GM19455 (cell line): ENCODE measurements at regions not wholly inside any gene's neighbourhood (a gene's known extent, or its start where the extent isn't known, plus 50 kb on each side); places are given as distances from the start of the nearest gene placed in this dataset.
A peak's percentile ranks its signal among the peaks of the same experiment; 100 is the strongest.
"Not testable (repeated sequence)": the region's sequence is repeated elsewhere in the genome, so short reads cannot be mapped to it uniquely, and the experiment has no call there.

Experiments
- ATAC-seq: cut with Tn5 transposase; IDR thresholded peaks from one replicate; pipeline ENCODE4 v1.9.1; 2021; ENCODE audit not compliant: unreplicated experiment

- no peak for ATAC-seq
These were observed 103.6 kb upstream of the EDEM3 start for GRCh38 chr1:184858288-184858687.

GRCh38 chr1:184854496-184855140, 100.0 kb upstream of the EDEM3 start:
- ATAC-seq, result no peak

DNA sequence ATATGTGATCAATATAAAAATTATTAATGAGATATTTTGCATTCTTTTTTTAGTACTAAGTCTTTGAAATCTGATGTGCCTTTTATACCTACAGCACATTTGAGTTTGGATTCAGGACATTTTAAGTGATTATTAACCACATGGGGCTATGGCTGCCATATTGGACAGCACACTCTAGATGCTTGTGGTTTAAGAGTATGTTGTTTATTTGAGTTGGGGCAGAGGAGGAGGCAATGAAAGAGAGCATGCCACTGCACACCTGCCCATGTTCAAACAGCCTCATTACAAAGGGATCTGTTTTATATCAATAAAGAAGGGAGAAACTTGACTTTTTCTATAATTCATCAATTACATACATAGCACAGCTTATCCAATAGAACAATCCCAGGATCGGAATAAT, 99.4 kb upstream of the EDEM3 start:
- no peak for ATAC-seq

- no peak for ATAC-seq
These were observed 97.4 kb upstream of the EDEM3 start for GRCh38 chr1:184851822-184852746.

GRCh38 chr1:184843732-184844495, 89.3 kb upstream of the EDEM3 start:
- peak; percentile 100 for ATAC-seq

GRCh38 chr1:184840596-184840995, 85.9 kb upstream of the EDEM3 start:
- no peak for ATAC-seq

DNA sequence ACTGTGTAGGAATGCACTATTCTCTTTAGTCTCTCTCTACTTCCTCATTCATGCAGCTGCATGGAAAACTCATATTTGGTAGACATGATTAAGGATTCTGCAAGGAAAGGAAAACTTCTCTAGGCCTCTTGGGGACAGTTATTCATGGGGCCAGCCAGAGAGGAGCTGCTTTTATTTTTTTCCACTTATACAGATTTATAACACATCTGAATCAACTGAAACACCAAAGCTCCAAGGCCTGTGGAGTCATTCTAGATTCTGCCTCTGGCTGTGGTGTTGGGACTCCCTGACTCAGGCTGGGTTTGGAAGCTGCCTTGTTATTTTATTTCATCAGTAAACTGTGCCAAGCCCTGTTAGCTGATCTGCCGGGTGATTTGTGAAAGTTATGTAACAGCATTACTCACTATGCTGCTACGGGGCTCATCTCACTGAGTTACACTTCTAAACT, 83.9 kb upstream of the EDEM3 start:
- ATAC-seq, result no peak

DNA sequence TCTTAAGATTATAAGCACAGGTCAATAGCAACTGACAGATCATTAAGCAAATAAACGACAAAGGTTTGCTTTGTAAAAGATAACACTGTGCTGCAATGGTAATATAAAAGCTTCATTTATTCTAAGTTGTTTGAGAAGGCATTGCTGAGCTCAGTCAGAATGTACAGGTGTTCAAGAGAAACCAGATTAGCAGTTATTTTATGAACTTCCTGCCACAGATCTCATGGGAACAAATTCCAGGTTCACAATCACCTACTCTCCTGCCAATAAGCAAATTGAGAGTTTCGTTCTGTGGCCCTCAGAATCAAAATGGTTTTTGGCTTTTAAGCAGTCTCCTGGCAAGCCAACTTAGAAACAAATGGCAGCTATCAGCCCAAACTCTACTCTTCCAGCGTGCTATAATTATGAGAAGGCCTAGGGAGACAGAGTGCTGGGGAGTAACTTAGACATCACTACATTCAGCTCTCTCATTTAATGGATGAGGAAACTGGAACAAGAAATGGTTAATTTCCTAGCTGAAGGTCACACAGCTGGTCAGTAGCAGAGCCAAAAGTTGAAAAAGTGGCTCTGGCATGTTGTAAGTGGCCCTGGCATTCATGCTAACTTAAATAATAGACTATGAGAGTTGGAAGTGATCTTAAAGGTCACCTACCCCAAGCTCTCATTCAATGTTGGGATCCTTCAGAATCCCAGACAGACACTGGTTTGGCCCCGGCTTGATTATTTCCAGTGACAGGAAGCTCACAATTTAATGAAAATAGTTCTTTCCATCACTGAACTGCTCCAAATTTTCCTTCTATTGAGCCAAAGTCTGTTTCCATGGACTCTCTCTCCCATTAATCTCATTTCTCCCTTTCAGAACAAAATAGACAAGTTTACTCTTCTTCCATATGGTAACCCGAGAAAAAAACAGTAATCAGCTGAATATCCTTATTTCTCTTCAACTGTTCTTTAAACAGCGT, 82.6 kb upstream of the EDEM3 start:
- ATAC-seq, result no peak

DNA sequence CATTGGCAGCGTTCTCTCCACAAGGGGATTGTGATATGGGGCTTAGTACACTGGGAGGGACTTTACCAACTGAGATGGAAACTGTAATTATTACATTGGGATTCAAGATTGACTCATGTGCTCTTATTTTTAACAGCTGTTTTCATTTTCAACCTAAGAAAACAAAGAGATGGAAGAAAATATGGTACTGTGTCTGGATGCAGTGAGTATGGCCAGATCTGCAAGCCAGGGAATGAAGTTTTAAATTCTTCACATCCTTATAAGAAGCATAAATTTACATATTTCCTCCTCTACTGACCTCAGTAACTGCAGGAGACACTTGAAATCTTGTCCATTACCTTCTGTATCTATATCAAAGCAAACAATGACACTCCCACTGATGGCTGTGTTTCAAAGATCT, 81.5 kb upstream of the EDEM3 start:
- ATAC-seq, result no peak

- not testable (repeated sequence) for ATAC-seq
These were observed 79.3 kb upstream of the EDEM3 start for GRCh38 chr1:184833994-184834393.

GRCh38 chr1:184832517-184832916, 77.9 kb upstream of the EDEM3 start:
- no peak for ATAC-seq

GRCh38 chr1:184829496-184829895, 74.8 kb upstream of the EDEM3 start:
- ATAC-seq, result not testable (repeated sequence)

GRCh38 chr1:184828369-184828717, 73.7 kb upstream of the EDEM3 start:
- ATAC-seq, result no peak

DNA sequence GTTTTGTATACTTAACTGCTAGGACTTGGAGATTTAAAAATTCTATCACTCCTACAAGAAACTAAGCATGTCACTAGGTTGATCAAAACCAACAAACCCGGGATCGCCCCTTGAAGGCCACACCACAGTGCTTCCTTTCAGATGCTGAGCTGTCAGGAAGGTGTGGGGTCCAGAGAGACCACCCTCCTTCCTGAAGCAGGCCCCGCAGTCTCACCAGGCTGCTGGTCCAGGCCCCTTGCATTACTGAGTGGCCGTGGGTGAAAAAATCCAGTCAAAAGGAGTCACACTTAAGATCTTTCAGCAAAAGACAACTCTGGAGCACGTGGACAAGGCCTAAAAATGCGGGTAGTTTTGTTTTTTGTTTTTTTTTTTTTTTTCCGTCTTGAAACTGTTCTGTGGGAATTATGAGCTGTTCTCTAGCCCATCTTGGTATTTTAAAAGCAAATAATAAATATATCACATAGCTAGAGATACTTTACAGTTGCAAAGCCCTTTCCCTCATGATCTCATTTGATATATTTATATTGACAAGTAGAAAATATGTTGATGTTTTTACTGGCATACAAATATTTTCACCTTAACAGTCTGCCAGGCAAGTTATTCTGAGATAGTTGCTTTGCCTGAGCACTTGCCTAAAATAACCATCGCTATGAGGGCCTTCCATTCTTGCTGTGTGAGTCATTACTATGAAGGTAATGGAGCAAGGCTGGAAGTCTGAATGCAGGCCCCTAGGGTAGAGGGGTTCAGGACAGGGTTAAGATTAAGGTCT, 73.1 kb upstream of the EDEM3 start:
- no peak for ATAC-seq

GRCh38 chr1:184826001-184826400, 71.3 kb upstream of the EDEM3 start:
- ATAC-seq, result no peak

DNA sequence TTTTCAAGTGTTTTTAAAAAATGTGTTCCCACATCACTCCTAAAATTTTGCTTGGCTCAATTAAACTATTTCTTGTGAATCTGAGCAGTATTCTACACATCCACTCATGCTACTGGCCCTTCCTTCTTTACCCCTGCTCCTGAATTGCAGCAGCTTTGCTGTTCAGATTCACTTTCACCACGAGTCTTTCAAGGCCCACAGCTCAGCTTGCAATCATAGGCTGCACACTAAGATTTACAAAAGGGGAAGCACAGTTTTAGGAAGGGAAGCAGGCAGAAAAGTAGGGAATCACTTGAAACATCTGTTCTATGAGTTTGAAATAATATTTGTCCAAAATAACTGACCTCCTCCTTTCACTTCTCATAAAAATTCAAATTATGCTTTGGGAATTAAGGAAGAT, 70.9 kb upstream of the EDEM3 start:
- no peak for ATAC-seq

DNA sequence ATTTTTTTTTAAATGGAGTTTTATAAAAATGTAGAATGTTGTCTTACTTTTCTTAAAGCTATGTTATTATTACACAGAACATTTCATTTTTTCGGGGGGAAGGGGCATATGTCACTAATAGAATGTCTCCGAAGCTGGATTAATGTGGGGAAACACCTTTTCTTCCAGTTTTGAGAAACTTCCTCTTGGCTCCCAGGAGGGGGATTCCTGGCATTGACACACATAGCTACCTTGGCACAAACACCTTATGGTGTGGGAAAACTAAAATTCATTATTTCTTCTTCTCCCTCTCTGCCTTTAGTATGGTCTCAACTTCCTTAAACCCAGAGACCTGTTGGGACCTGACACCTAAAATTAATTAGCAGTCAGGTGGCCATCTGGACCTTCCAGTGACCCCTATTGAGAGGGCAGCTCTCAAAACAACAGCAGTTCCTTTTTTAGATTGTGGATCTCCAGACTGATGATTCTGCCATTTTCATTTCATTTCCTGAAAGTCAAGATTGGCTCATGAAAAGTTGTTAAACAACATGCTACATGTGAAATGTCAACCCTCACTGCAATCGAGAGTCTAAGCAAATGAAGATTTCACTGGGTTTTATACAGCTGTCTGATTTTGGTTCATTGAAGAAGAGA, 70.1 kb upstream of the EDEM3 start:
- no peak for ATAC-seq

DNA sequence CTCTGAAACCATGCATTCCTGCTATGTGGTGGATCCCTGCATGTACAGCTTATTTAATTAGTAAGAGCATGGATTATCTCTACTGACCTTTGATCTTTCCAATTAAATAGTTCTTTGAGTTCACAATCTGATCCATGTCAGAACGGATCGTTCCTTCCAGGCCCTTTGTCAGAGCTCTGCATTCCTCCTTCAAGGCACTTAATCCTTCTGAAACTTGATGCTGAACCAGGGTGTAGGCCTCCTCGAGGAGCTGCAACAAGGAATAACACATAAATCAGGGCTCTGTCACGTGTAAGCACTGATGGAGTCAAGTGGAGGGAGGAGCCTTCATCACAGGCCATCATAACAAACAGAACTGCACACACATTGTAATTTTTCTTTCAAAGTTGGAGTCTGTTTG, 68.4 kb upstream of the EDEM3 start:
- no peak for ATAC-seq

DNA sequence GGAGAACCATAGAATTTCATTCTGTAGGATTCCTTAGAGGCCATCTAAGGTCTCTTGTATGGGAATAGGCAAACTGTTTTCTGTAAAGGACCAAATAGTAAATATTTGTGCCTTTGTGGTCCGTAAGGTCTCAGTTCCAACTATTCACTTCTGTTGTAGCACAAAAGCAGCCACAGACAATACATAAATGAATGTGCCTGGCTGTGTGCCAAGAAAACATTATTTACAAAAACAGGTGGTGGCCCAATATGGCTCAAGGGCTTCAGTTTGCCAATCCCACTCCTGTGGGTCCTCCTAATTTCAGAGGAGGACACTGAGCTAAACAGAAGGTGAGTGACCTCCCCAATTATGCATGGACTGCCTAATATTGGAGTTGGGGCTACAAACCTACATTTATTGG, 67.6 kb upstream of the EDEM3 start:
- ATAC-seq, result no peak
